ENCODE measurements at regions not wholly inside any gene's neighbourhood (a gene's known extent, or its start where the extent isn't known, plus 50 kb on each side); places are given as distances from the start of the nearest gene placed in this dataset.

GRCh38 chrX:8310409-8310808 lies 139.3 kb upstream of the VCX2 start:
- no peak for ATAC-seq
- TF ChIP-seq CTCF (IDR thresholded peaks at IDR 0.05) (no peak), EP300 (IDR thresholded peaks at IDR 0.05) (no peak)
- 34 to 80% methylated on average over 5 of the region's 5 CpGs for WGBS, 2 donors (ENCODE audit: low coverage in 1 of 2)
- H3K27ac ChIP-seq = no peak overlapping the region
- no peak overlapping the region for H3K4me3 ChIP-seq
- no peaks in the 10 kb centered on the region for H3K27me3 ChIP-seq
- H3K9me3 ChIP-seq = no peaks in the 10 kb centered on the region
- H3K4me1 ChIP-seq = no peaks in the 10 kb centered on the region
- H3K36me3 ChIP-seq = no peaks in the 10 kb centered on the region

- WGBS, 2 donors (ENCODE audit: low coverage in 1 of 2) = 73 to 89% methylated on average over 4 of the region's 5 CpGs
- H3K4me3 ChIP-seq = no peak overlapping the region
These were observed 142.8 kb upstream of the VCX2 start for GRCh38 chrX:8313844-8314243.

GRCh38 chrX:8314881-8315280 lies 143.8 kb upstream of the VCX2 start:
- no peak for ATAC-seq
- 65 to 80% methylated on average over 4 of the region's 4 CpGs for WGBS, 2 donors (ENCODE audit: low coverage in 1 of 2)
- Histone ChIP-seq H3K27me3 (no peaks in the 10 kb centered on the region), H3K4me1 (no peaks in the 10 kb centered on the region), H3K27ac (no peak overlapping the region), H3K9me3 (no peaks in the 10 kb centered on the region), H3K4me3 (no peak overlapping the region), H3K36me3 (no peaks in the 10 kb centered on the region)
- TF ChIP-seq CTCF (IDR thresholded peaks at IDR 0.05) = no peak
- no peak for TF ChIP-seq POLR2A (IDR thresholded peaks at IDR 0.05)
- TF ChIP-seq EP300 (IDR thresholded peaks at IDR 0.05) = no peak
- no peak for TF ChIP-seq POLR2AphosphoS5 (IDR thresholded peaks at IDR 0.05)

More at GRCh38 chrX:8313844-8314243, 142.8 kb upstream of the VCX2 start:
- TF ChIP-seq CTCF (IDR thresholded peaks at IDR 0.05) (no peak), EP300 (IDR thresholded peaks at IDR 0.05) (no peak), POLR2A (IDR thresholded peaks at IDR 0.05) (no peak), POLR2AphosphoS5 (IDR thresholded peaks at IDR 0.05) (no peak)
- Histone ChIP-seq H3K27ac (no peak overlapping the region), H3K9me3 (no peaks in the 10 kb centered on the region), H3K27me3 (no peaks in the 10 kb centered on the region), H3K4me1 (no peaks in the 10 kb centered on the region), H3K36me3 (no peaks in the 10 kb centered on the region)
- ATAC-seq = no peak

- Histone ChIP-seq H3K9me3 (no peaks in the 10 kb centered on the region), H3K27me3 (no peaks in the 10 kb centered on the region), H3K27ac (no peak overlapping the region), H3K4me3 (no peak overlapping the region), H3K36me3 (no peaks in the 10 kb centered on the region), H3K4me1 (no peaks in the 10 kb centered on the region)
- TF ChIP-seq EP300 (IDR thresholded peaks at IDR 0.05) = no peak
- TF ChIP-seq POLR2AphosphoS5 (IDR thresholded peaks at IDR 0.05) = no peak
- no peak for TF ChIP-seq CTCF (IDR thresholded peaks at IDR 0.05)
- TF ChIP-seq POLR2A (IDR thresholded peaks at IDR 0.05) = no peak
- 53 to 100% methylated on average over 1 to 3 of the region's 7 CpGs for WGBS, 2 donors (ENCODE audit: low coverage in 1 of 2)
- no peak for ATAC-seq
These were observed 145.3 kb upstream of the VCX3B start for GRCh38 chrX:8319359-8319758.

GRCh38 chrX:8323356-8323755 lies 141.3 kb upstream of the VCX3B start:
- Histone ChIP-seq H3K27me3 (no peaks in the 10 kb centered on the region), H3K4me3 (no peak overlapping the region), H3K27ac (no peak overlapping the region), H3K36me3 (no peaks in the 10 kb centered on the region), H3K9me3 (no peaks in the 10 kb centered on the region), H3K4me1 (no peaks in the 10 kb centered on the region)
- 83 to 100% methylated on average over 1 of the region's 4 CpGs for WGBS, 2 donors (ENCODE audit: low coverage in 1 of 2)
- ATAC-seq = no peak
- TF ChIP-seq POLR2A (IDR thresholded peaks at IDR 0.05) = no peak

Measured in gastroesophageal sphincter (tissue), 4 donors.